HepG2 (cell line): ENCODE measurements at regions not wholly inside any gene's neighbourhood (a gene's known extent, or its start where the extent isn't known, plus 50 kb on each side); places are given as distances from the start of the nearest gene placed in this dataset.

Experiments
- BORCS8-MEF2B ChIP-seq: sonication (generic); formaldehyde crosslinking; IDR thresholded peaks from 2 replicates; pipeline ENCODE4 v1.8.0; 2022; ENCODE audit warnings: mild to moderate bottlenecking, missing genetic modification reagents
- BRD4 ChIP-seq: sonication (generic); formaldehyde crosslinking; IDR thresholded peaks from 2 replicates; pipeline ENCODE4 v1.4.0; 2020; ENCODE audit warnings: missing genetic modification reagents
- ELF1 ChIP-seq: sonication (generic); formaldehyde crosslinking; IDR thresholded peaks from 2 replicates; pipeline ENCODE4 v1.4.0; 2020; ENCODE audit warnings: missing genetic modification reagents
- FOXO1 ChIP-seq: sonication (generic); formaldehyde crosslinking; IDR thresholded peaks from 2 replicates; pipeline ENCODE4 v1.4.0; 2020; ENCODE audit warnings: missing genetic modification reagents
- MTF1 ChIP-seq: sonication (generic); formaldehyde crosslinking; IDR thresholded peaks from 2 replicates; pipeline ENCODE4 v1.5.0; 2020; ENCODE audit warnings: missing genetic modification reagents
- MXD4 ChIP-seq: IDR thresholded peaks from 2 replicates; pipeline ENCODE4 v1.6.1; 2016; ENCODE audit warnings: mild to moderate bottlenecking, missing biosample characterization, missing genetic modification reagents
- POLR2A ChIP-seq, 2 experiments: IDR thresholded peaks; 2 replicates each; pipeline ENCODE4 v1.6.1; 2011; ENCODE audit warnings: low read depth in 2 of 2, low read length in 2 of 2, mild to moderate bottlenecking in 1 of 2, moderate library complexity in 1 of 2; ENCODE audit not compliant: insufficient read depth in 1 of 2
- SNAPC2 ChIP-seq: sonication (generic); formaldehyde crosslinking; IDR thresholded peaks from 2 replicates; pipeline ENCODE4 v1.8.1; 2022; ENCODE audit warnings: mild to moderate bottlenecking, missing genetic modification reagents
- SPEN ChIP-seq: sonication (generic); formaldehyde crosslinking; IDR thresholded peaks from 2 replicates; pipeline ENCODE4 v1.5.1; 2020; ENCODE audit warnings: low read depth, mild to moderate bottlenecking, missing genetic modification reagents
- YEATS2 ChIP-seq: sonication (generic); formaldehyde crosslinking; IDR thresholded peaks from 2 replicates; pipeline ENCODE4 v1.4.0; 2020; ENCODE audit warnings: missing genetic modification reagents, borderline replicate concordance
- ZFP41 ChIP-seq: sonication (generic); formaldehyde crosslinking; IDR thresholded peaks from 2 replicates; pipeline ENCODE4 v1.4.0; 2020; ENCODE audit warnings: mild to moderate bottlenecking, missing genetic modification reagents, borderline replicate concordance
- ZNF121 ChIP-seq: sonication (generic); formaldehyde crosslinking; IDR thresholded peaks from 2 replicates; pipeline ENCODE4 v1.5.0; 2020; ENCODE audit warnings: mild to moderate bottlenecking, missing genetic modification reagents
- ZNF354B ChIP-seq: sonication (generic); formaldehyde crosslinking; IDR thresholded peaks from 2 replicates; pipeline ENCODE4 v1.8.0; 2022; ENCODE audit warnings: mild to moderate bottlenecking, missing genetic modification reagents
- ZNF530 ChIP-seq: sonication (generic); formaldehyde crosslinking; IDR thresholded peaks from 2 replicates; pipeline ENCODE4 v1.5.0; 2020; ENCODE audit warnings: low read depth, mild to moderate bottlenecking, missing genetic modification reagents
- TF ChIP-seq, protein P1 (sequence below): sonication (generic); formaldehyde crosslinking; IDR thresholded peaks from 2 replicates; pipeline ENCODE4 v1.4.0; 2020; ENCODE audit warnings: mild to moderate bottlenecking, missing genetic modification reagents
- TF ChIP-seq, protein P2 (sequence below): sonication (generic); formaldehyde crosslinking; IDR thresholded peaks from 2 replicates; pipeline ENCODE4 v1.5.0; 2020; ENCODE audit warnings: mild to moderate bottlenecking, missing genetic modification reagents, borderline replicate concordance
- TF ChIP-seq, protein P3 (sequence below): sonication (generic); formaldehyde crosslinking; IDR thresholded peaks from 2 replicates; pipeline ENCODE4 v1.8.0; 2022; ENCODE audit warnings: low read depth, missing genetic modification reagents
- TF ChIP-seq, protein P4 (sequence below), 2 experiments: fragments of 450-650 bp in 1 of 2; sonication (generic) in 1 of 2; formaldehyde crosslinking; IDR thresholded peaks; 2 replicates each; pipeline versions ENCODE4 v1.5.0 to v1.8.0; 2020 to 2022; ENCODE audit warnings: mild to moderate bottlenecking in 1 of 2, missing genetic modification reagents in 1 of 2

DNA sequence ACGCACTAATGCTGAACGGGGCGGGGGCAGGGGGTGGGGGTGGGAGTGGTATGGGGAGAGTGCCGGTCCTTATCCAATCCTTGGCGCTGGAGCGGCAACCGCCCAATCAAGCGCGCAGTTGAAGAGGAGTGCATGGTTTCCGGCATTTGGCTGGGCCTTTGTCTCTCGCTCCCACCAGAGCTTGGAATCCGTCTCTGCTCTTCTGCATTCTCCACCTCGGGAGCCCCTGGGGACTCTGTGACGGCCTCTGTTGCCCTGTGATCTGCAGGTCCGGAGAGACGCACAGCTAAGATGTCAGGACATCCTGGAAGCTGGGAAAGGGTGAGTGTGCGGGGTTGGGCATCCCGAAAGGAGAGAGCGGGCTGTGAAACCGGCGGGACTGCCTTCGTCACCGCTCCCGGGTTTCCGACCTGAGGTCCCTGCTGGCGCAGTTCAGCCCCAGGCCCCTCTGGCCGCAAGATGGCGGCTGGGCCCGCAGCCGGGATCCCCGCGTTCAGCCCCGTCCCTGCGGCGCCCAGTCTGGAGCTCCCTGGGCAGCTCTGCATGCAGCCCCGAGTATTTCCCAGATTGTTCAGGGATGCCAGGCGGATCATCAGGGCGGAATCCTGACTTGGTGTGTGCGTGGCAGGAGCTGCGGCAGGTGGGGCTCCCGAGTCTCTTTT is 53.6 kb upstream of the ZNF254 start (continued):
- TF ChIP-seq, protein P1, sequence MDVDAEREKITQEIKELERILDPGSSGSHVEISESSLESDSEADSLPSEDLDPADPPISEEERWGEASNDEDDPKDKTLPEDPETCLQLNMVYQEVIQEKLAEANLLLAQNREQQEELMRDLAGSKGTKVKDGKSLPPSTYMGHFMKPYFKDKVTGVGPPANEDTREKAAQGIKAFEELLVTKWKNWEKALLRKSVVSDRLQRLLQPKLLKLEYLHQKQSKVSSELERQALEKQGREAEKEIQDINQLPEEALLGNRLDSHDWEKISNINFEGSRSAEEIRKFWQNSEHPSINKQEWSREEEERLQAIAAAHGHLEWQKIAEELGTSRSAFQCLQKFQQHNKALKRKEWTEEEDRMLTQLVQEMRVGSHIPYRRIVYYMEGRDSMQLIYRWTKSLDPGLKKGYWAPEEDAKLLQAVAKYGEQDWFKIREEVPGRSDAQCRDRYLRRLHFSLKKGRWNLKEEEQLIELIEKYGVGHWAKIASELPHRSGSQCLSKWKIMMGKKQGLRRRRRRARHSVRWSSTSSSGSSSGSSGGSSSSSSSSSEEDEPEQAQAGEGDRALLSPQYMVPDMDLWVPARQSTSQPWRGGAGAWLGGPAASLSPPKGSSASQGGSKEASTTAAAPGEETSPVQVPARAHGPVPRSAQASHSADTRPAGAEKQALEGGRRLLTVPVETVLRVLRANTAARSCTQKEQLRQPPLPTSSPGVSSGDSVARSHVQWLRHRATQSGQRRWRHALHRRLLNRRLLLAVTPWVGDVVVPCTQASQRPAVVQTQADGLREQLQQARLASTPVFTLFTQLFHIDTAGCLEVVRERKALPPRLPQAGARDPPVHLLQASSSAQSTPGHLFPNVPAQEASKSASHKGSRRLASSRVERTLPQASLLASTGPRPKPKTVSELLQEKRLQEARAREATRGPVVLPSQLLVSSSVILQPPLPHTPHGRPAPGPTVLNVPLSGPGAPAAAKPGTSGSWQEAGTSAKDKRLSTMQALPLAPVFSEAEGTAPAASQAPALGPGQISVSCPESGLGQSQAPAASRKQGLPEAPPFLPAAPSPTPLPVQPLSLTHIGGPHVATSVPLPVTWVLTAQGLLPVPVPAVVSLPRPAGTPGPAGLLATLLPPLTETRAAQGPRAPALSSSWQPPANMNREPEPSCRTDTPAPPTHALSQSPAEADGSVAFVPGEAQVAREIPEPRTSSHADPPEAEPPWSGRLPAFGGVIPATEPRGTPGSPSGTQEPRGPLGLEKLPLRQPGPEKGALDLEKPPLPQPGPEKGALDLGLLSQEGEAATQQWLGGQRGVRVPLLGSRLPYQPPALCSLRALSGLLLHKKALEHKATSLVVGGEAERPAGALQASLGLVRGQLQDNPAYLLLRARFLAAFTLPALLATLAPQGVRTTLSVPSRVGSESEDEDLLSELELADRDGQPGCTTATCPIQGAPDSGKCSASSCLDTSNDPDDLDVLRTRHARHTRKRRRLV (CRISPR knock-in tag): 0 out of 2 replicates have a peak, but pooled peaks have one; percentile 47
- no peak for TF ChIP-seq ZNF530 (CRISPR knock-in tag)
- TF ChIP-seq BORCS8-MEF2B (CRISPR knock-in tag): peak; percentile 75; the same call in 1 of the 2 replicates
- peak; percentile 94 for TF ChIP-seq ZNF354B (CRISPR knock-in tag)
- TF ChIP-seq ZNF121 (CRISPR knock-in tag): peak; percentile 22; the same call in 1 of the 2 replicates
- TF ChIP-seq, protein P2, sequence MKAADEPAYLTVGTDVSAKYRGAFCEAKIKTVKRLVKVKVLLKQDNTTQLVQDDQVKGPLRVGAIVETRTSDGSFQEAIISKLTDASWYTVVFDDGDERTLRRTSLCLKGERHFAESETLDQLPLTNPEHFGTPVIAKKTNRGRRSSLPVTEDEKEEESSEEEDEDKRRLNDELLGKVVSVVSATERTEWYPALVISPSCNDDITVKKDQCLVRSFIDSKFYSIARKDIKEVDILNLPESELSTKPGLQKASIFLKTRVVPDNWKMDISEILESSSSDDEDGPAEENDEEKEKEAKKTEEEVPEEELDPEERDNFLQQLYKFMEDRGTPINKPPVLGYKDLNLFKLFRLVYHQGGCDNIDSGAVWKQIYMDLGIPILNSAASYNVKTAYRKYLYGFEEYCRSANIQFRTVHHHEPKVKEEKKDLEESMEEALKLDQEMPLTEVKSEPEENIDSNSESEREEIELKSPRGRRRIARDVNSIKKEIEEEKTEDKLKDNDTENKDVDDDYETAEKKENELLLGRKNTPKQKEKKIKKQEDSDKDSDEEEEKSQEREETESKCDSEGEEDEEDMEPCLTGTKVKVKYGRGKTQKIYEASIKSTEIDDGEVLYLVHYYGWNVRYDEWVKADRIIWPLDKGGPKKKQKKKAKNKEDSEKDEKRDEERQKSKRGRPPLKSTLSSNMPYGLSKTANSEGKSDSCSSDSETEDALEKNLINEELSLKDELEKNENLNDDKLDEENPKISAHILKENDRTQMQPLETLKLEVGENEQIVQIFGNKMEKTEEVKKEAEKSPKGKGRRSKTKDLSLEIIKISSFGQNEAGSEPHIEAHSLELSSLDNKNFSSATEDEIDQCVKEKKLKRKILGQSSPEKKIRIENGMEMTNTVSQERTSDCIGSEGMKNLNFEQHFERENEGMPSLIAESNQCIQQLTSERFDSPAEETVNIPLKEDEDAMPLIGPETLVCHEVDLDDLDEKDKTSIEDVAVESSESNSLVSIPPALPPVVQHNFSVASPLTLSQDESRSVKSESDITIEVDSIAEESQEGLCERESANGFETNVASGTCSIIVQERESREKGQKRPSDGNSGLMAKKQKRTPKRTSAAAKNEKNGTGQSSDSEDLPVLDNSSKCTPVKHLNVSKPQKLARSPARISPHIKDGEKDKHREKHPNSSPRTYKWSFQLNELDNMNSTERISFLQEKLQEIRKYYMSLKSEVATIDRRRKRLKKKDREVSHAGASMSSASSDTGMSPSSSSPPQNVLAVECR (CRISPR knock-in tag): peak; percentile 78; the same call in 1 of the 2 replicates
- TF ChIP-seq, protein P3, sequence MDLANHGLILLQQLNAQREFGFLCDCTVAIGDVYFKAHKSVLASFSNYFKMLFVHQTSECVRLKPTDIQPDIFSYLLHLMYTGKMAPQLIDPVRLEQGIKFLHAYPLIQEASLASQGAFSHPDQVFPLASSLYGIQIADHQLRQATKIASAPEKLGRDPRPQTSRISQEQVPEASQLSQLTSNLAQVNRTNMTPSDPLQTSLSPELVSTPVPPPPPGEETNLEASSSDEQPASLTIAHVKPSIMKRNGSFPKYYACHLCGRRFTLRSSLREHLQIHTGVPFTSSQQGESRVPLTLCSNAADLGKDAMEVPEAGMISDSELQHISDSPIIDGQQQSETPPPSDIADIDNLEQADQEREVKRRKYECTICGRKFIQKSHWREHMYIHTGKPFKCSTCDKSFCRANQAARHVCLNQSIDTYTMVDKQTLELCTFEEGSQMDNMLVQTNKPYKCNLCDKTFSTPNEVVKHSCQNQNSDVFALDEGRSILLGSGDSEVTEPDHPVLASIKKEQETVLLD (CRISPR knock-in tag): no peak
- TF ChIP-seq ZFP41 (CRISPR knock-in tag): no peak
- peak; percentile 62 for TF ChIP-seq ELF1
- no peak for TF ChIP-seq MTF1 (CRISPR knock-in tag)
- TF ChIP-seq FOXO1 (CRISPR knock-in tag): 0 out of 2 replicates have a peak, but pooled peaks have one; percentile 39
- TF ChIP-seq BRD4 (CRISPR knock-in tag): peak; percentile 43; the same call in 1 of the 2 replicates
- TF ChIP-seq MXD4 (CRISPR knock-in tag): no peak
- TF ChIP-seq SPEN: peak; percentile 62; the same call in 1 of the 2 replicates
- TF ChIP-seq SNAPC2 (CRISPR knock-in tag): peak; percentile 68; the same call in 1 of the 2 replicates
- peak; percentile 54; the same call in 1 of the 2 replicates for TF ChIP-seq YEATS2 (CRISPR knock-in tag)
- TF ChIP-seq POLR2A (IDR thresholded peaks at IDR 0.05; ENCODE audit: insufficient read depth in 1 of 2, low read depth in 2 of 2, low read length in 2 of 2): peak; percentile 83 to 86
- TF ChIP-seq, protein P4, sequence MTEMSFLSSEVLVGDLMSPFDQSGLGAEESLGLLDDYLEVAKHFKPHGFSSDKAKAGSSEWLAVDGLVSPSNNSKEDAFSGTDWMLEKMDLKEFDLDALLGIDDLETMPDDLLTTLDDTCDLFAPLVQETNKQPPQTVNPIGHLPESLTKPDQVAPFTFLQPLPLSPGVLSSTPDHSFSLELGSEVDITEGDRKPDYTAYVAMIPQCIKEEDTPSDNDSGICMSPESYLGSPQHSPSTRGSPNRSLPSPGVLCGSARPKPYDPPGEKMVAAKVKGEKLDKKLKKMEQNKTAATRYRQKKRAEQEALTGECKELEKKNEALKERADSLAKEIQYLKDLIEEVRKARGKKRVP (CRISPR knock-in tag; IDR thresholded peaks at IDR 0.05): 0 out of 4 replicates have a peak, but pooled peaks of 1 of the 2 experiments have one; percentile 45
